ENCODE measurements at regions not wholly inside any gene's neighbourhood (a gene's known extent, or its start where the extent isn't known, plus 50 kb on each side); places are given as distances from the start of the nearest gene placed in this dataset.

- TF ChIP-seq CTCF (IDR thresholded peaks at IDR 0.05; ENCODE audit: extremely low read depth, missing control alignments) = no peak
- DNase-seq (ENCODE audit: low spot score) = no peak
Observed at GRCh38 chr5:67341478-67341877, 144.9 kb upstream of the CD180 start.

- DNase-seq (ENCODE audit: low spot score) = no peak
- no peak for TF ChIP-seq CTCF (IDR thresholded peaks at IDR 0.05; ENCODE audit: extremely low read depth, missing control alignments)
Observed at GRCh38 chr5:67339219-67339767, 142.7 kb upstream of the CD180 start.

GRCh38 chr5:67338421-67338820 is 141.8 kb upstream of the CD180 start:
- DNase-seq (ENCODE audit: low spot score) = no peak

GRCh38 chr5:67337751-67338150 is 141.2 kb upstream of the CD180 start:
- no peak for TF ChIP-seq CTCF (IDR thresholded peaks at IDR 0.05; ENCODE audit: extremely low read depth, missing control alignments)
- no peak for DNase-seq (ENCODE audit: low spot score)

More at GRCh38 chr5:67338421-67338820, 141.8 kb upstream of the CD180 start:
- no peak for TF ChIP-seq CTCF (IDR thresholded peaks at IDR 0.05; ENCODE audit: extremely low read depth, missing control alignments)

- no peak for DNase-seq (ENCODE audit: low spot score)
- no peak for TF ChIP-seq CTCF (IDR thresholded peaks at IDR 0.05; ENCODE audit: extremely low read depth, missing control alignments)
Observed at GRCh38 chr5:67335426-67335825, 138.8 kb upstream of the CD180 start.

- DNase-seq (ENCODE audit: low spot score) = no peak
- no peak for TF ChIP-seq CTCF (IDR thresholded peaks at IDR 0.05; ENCODE audit: extremely low read depth, missing control alignments)
Observed at GRCh38 chr5:67334373-67334772, 137.8 kb upstream of the CD180 start.

- DNase-seq (ENCODE audit: low spot score) = no peak
- no peak for TF ChIP-seq CTCF (IDR thresholded peaks at IDR 0.05; ENCODE audit: extremely low read depth, missing control alignments)
Observed at GRCh38 chr5:67333171-67333570, 136.6 kb upstream of the CD180 start.

Data from GM20000 (cell line).